ENCODE measurements at regions not wholly inside any gene's neighbourhood (a gene's known extent, or its start where the extent isn't known, plus 50 kb on each side); places are given as distances from the start of the nearest gene placed in this dataset.

- TF ChIP-seq, protein P1, sequence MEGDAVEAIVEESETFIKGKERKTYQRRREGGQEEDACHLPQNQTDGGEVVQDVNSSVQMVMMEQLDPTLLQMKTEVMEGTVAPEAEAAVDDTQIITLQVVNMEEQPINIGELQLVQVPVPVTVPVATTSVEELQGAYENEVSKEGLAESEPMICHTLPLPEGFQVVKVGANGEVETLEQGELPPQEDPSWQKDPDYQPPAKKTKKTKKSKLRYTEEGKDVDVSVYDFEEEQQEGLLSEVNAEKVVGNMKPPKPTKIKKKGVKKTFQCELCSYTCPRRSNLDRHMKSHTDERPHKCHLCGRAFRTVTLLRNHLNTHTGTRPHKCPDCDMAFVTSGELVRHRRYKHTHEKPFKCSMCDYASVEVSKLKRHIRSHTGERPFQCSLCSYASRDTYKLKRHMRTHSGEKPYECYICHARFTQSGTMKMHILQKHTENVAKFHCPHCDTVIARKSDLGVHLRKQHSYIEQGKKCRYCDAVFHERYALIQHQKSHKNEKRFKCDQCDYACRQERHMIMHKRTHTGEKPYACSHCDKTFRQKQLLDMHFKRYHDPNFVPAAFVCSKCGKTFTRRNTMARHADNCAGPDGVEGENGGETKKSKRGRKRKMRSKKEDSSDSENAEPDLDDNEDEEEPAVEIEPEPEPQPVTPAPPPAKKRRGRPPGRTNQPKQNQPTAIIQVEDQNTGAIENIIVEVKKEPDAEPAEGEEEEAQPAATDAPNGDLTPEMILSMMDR (IDR thresholded peaks at IDR 0.05) = no peak
- TF ChIP-seq POLR2A (IDR thresholded peaks at IDR 0.05) = no peak
These were observed 87.3 kb upstream of the ABCC4 start for GRCh38 chr13:95388420-95389079.
